ENCODE measurements at regions not wholly inside any gene's neighbourhood (a gene's known extent, or its start where the extent isn't known, plus 50 kb on each side); places are given as distances from the start of the nearest gene placed in this dataset.

DNA sequence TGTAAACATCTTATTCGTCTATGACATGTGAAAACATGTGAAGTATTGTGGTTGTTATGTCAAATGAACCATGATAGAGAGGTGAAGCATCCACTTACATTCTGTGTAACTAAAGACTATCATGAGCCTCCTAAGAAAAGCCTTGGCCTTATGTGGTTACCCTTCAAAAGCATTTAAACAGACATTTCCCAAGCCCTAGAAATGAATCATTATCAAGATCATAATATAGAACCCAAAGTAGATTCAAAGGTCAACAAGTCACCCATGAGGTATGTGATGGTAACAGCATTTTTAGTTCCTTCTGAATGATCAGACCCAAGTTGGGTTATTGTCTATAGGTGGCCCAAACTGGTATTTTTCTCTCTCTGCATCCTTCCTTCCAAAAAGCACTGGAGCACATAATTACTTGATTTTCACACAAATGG, 408.0 kb downstream of the TBL1XR1 start:
- peak; percentile 46 for DNase-seq

DNA sequence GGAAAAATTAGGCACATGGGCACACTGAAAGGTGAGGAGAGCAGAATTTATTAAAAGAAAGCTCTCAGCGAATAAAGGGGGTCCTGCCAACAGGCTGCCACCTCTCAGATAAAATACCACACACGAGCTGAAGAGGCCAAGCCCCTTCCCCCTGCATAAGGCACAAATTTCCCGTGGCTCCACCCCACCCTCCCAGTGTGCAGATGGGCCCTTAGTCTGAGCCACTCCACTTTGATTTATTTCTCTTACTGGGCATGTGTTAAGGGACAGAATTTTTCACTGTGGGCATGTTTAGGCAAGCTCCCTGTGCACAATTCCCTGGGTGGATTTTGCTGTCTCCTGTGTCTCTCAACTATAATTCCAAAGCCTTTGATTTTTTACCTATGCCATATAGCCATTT, 409.8 kb downstream of the TBL1XR1 start:
- DNase-seq = peak; percentile 60

DNA sequence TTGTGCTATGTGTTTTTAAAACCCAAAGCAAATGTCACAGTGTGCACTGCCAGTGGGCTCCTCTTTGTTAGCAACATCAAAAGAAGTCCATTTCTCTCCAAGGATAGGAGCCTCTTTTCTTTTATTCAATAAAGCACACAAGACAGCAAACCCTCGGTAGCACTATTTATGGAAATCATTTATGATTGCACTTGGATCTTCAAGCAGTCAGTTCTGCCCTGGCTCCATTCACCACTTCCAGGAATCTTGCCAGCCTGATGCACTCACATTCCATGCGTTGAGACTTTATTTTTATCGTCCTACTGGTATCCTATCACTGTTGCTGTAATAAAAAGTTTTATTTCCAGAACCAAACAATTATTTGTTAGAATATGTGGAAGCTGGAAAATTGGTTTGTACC, 412.1 kb downstream of the TBL1XR1 start:
- peak; percentile 71 for DNase-seq

DNA sequence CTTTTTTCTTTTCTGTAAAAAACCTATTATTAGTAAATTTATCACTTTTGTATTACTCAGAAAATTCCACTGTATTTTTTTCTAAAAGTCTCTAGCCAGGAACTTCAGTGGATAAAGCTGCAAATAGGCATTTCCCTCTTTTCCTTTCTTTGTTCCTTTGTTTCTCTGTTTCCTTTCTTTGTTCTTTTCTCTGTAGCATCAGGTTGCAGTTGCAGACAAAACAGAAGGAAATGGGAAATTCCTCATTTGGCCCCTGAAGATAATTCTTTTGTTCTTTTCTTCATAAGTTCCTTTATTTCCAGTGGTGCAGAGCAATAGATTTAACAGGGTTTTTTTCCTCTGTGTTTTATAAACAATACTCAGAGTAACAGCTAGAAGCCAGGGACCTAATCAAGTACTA, 416.5 kb downstream of the TBL1XR1 start:
- no peak for DNase-seq

DNA sequence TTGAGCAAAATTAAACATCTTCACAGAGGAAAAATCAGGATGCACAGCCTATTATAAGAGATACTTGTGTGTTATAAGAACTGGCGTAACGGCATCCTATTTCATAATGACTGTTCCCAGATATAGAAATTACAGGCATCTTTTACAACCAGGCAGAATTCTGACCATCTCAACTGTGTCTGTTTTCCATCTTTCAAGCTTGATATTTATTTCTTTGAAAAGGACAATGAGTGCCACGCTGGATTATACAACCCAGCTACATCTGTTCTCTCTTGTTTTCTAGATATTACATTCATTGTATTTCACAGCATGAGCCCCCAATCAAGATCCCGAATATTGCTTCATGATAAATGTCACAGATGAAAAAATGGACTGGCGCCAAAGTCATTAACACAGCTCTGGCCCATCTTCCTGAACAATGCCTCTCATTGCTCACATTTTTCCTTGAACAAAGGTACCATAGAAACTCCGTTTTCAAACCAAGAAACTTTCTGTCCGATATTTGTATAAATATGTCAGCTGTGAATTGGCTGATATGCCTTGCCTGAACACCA, 420.6 kb downstream of the TBL1XR1 start:
- DNase-seq = no peak

DNA sequence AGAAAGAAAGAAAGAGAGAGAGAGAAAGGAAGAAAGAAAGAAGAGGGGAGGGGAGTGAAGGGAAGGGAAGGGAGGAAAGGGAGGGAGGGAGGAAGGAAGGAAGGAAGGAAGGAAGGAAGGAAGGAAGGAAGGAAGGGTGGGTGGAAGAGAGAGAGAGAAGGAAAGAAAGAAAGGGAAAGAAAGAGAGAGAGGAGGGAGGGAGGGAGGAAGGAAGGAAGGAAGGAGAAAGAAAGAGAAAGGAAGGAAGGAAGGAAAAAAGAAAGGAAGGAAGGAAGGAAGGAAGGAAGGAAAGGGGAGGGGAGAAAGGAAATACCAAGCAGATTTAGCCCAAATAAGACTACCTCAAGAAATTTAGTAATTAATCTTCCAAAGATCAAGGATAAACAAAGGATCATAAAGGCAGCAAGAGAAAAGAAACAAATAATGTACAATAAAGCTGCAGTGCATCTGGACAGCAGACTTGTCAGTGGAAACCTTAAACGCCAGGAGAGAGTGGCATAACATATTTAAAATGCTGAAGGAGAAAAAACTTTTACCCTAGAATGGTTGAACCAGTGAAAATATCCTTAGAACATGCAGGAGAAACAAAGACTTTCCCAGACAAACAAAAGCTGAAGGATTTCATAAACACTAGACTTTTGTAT, 427.6 kb downstream of the TBL1XR1 start:
- DNase-seq = no peak

DNA sequence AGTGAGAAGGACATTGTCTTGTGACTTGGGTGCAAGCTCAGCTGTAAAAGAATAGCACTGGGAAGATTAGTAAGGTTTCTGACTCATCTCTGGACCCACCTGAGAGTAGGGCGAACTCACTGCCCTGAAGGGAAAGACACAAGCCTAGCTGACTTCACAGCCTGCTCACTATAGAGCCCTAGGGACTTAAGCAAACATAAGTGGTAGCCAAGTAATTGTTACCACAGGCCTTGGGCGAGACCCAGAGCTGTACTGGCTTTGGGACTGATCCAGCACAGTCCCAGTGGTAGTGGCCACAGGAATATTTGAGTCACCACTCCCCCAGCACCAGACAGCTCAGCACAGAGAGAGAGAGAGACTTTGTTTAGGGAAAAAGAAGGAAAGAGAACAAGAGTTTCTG, 429.9 kb downstream of the TBL1XR1 start:
- DNase-seq = no peak

DNA sequence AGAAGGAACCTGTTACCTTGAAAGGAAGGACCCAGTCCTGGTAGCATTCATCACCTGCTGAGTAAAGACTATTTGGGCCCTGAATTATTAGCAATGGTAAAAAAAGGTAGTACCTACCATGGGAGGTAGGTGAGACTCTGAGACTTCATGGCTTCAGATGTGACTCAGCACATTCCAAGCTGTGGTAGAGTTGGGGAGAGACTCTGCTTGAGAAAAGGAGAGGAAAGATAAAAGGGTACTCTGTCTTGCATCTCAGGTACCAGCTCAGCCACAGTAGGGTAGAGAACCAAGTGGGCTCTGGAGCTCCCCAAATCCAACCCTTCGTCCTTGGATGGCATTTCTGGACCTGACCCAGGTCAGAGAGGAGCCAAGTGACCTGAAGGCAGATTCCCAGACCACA, 430.4 kb downstream of the TBL1XR1 start:
- DNase-seq = no peak

DNA sequence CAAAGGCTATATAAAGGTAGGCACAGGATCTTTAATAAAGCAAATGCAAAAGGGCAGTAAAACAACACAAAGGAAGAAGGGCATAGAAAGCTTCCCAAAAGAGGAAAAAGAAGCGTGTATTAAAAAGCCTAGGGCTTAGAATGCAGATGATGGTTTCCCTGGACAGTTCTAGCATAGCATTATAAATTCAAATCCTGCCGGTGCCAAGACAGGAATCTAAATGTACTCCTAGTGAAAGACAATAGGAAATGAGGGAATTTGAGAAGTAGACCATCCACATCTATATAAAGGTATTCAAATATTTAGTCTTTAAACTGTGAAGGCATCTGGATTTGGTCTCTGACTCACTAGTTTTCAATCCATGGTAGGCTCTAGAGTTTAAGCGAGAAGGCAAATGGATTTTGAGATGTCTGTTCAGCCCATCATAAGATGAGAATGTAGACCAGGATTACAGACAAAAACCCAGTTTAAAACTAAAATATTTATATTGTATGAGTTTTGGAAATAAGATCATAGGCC, 431.8 kb downstream of the TBL1XR1 start:
- no peak for DNase-seq

DNA sequence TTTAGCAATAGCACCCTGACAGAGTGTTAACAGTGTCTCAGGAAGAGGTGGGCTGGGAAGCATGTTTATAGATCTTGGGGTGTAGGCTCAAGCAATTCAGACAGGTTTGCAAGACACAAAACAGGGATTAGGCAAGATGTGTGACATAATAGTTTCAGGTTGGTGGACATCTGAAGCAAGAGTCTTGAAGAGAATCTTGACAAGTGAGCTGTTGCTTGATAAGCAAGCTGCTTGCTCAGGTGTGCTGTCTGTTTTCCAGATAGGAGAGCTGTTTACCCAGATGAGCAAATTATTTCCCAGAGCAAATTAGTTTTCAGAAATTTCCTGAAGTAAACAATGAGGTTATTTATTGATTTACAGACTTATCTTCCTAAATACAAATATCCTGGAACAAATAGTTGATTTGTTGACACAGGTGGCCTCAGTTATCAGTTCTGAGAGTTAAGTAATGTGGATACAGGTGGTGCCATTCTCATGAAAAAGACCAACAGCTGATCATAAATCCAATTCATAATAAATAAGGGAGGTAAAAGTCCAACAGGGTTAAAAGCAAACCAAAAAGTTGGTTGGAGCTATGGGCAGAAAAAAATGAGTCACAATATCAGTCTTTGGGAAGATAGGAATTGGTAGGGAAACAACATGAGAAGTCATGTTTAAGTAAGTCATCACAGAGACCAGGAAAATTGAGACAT, 437.3 kb downstream of the TBL1XR1 start:
- DNase-seq = no peak

DNA sequence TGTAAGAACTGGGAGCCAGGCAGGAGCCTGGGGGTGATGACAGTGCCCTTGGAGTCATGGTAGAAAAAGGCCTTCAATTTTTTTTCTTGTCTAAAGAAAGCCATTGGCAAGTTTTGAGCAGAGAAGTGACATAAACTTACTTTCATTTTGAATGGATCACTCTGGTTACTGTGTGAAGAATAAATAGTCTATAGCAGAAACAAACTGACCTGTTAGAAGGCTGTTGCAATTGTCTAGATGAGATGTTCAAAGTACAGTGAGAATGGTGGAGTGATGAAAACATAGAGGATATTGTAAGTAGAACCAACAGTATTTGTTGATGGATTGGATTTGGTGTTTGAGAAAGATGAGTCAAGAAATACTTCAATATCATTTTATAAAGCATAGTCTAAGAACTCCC, 439.9 kb downstream of the TBL1XR1 start:
- no peak for DNase-seq

DNA sequence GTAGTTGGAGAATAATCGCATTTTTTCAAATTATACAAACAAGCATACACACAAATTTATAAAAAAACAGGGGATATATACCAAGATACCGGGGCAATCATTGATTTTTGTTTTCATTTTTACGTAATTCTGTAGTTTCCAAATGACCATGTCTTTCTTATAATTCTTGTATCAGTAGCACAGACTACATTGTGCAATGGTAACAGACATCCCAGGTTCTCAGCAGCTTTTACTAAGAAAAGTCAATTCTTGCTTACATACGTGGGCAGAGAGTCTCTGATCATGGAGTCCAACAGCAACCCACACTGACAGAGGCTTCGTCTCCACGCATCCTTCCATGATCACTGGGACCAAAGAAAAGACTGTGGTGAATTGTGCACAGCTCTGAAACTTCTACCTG, 441.3 kb downstream of the TBL1XR1 start:
- DNase-seq = no peak

DNA sequence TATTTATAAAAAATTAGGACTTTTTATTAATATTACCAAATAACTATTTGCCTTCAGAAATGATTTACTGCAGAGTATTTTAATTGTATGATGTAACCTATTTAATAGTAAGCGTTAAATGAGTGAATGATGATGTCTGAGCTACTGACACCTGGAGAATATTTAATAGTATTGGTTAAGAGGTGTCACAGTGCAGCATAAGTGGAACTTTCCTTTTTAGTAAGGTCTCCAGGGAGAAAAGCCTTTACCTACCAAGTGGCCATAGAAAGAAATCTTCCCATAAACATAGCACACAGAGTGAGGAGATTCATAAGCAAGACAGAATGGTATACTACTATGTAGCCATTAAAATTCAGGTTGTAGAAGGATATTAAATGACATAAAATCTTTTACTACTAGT, 441.7 kb downstream of the TBL1XR1 start:
- no peak for DNase-seq

DNA sequence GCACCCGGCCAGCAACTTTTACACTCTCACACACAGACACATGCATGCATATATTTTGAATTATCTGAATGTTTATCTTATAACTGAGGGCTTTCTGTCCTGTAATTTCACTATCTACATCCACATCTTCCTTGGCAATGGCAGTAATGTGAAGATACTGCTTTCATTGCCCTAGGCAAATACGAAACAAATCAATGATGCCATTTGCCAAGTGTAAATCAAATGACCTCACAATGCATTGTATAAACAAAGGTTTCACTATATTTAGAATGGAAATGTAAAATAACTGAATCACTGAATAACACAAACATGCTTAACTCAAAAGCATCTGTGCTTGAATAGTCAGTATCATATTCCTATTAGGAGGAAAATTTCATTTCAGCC, 455.6 kb downstream of the TBL1XR1 start:
- DNase-seq = no peak

DNA sequence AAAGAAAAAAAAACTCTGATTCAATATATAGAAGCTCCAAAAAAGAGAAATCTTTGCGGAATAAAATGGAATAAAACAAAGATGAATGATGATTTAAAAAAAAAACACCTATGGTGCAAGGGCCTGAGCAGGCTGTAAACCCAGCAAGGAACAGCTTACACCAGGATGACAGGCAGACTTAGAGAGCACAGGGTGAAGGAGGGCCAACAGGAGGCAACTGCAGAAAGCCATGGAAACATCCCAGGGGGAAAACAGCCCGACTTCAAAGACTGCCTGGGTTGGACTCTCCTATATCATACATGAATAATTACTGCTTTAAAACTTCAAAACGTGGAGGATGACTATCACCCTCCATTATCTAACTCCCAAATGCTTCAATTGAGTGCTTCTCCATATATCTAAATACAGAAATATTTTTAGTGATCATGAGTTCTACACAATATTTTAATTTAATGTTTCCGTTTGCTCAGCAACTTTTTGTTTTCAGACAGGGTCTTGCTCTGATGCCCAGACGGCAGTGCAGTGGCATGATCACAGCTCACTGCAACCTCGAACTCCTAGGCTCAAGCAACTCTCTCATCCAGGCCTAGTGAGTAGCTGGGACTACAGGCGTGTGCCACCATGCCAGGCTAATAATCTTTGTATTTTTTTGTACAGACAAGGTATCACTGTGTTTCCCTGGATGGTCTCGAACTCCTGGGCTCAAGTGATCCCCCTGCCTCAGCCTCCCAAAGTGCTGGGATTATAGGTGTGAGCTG, 456.2 kb downstream of the TBL1XR1 start:
- DNase-seq = no peak

DNA sequence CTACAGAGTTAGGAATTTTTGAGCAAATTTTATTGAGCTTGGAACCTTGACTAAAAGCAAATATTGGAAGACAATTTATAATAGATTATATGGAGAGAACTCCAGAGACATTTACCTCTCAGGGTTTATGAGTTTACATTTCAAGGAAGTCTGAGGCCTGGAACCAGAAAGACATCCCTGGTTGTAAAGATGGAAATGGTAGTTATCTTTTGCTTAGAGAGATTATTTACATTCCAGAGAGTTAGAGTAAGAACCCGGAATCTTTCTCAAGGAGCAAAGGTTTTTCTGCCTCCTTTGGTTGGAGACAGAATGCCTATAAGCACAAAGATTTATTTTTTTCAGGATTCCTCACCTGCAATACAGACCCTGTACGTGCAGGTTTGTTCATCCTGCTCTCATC, 458.1 kb downstream of the TBL1XR1 start:
- DNase-seq = no peak

DNA sequence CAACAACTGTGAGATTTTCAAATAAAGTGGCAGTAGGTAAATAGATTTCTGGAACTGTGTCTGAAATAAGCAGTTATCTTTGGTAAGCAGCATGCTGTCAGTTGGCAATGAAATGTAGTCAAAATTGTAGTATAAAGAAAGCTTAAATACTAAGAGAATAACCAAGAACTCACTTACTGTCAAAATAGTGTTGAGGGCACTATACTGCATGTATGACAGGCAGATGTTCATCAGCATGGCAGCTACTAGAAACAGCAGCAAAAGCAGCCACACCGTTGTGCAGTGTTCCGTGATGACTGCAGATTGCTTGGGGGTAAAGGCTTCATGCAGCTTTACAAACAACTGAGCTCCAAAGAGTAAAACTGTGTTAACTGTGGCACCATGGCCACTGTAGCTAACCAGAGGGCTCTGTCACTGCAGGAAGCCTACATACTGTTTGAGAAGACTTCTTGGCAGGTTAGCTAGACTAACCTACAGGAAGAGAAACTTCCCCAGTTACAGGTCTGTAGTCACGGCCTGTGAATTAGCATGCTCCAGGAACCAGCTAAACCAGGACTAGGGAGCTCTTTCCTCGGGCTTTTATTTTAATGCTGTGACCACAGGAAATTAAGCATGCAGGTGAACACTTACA, 459.7 kb downstream of the TBL1XR1 start:
- DNase-seq = no peak

DNA sequence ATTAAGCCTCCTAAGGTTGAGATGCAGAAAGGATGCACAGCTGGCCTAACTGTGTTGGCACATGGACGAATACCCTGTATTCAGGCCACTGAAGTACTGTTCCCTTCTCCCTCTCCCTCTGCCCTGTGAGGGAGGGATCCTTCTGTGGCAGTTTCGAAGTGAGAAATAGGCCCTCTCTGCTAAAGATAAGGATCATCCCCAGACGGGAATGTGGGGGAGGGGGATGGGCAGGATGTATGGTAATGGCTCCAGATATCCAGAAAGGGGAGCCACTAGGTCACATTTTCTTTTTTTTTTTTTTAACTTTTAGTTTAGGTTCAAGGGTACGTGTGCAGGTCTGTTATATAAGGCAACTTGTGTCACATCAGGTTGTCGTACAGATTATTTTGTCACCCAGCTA, 463.1 kb downstream of the TBL1XR1 start:
- no peak for DNase-seq

DNA sequence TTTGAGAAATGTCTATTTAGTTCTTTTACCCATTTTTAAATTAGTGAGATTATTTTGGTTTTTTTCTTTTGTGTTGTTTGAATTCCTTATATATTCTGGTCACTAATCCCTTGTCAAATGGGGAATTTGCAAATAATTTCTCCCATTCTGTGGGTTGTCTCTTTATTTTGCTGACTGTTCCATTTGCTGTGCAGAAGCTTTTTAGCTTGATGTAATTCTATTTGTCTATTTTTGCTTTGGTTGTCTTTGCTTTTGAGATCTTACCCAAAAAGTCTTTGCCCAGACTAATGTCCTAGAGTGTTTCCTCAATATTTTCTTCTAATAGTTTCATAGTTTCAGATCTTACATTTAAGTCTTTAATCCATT, 472.9 kb downstream of the TBL1XR1 start:
- DNase-seq = no peak

DNA sequence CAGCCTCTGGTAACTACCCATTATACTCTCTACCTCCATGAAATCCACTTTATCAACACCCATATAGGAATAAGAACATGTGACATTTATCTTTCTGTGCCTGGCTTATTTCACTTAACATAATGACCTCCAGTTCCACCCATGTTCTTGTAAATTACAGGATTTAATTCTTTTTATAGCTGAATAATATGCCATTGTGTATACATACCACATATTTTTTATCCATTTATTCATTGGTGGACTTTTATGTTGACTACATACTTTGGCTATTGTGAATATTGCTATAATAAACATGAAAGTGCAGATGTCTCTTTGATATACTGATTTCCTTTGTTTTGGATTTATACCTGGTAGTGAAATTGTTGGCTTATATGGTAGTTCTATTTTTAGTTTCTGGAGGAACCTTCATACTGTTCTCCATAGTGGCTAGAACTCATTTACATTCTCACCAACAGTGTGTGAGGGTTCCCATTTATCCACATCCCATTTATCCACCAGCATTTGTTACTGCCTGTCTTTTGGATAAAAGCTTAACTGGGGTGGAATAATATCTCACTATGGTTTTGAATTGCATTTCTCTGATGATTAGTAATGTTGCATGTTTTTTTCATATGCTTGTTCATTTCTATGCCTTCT, 473.4 kb downstream of the TBL1XR1 start:
- no peak for DNase-seq

DNA sequence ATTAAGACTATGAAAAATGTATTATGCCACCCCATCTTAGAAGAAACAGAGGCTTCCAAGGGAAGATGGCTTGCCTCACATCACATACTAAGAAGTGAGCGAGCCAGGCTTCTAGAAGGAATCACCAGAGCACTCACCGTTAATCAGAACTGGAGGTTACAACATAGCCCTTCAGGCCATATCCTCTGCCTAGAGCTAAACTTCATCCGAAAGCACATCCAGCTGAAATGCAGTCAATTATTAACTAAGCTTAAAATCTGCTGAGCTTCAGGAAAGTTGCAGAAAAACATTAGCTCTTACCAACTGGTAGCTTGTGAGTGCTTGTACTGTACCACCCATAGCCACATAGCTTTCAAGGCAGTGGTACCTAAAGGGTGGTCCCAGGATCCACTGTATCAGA, 483.2 kb downstream of the TBL1XR1 start:
- DNase-seq = no peak

DNA sequence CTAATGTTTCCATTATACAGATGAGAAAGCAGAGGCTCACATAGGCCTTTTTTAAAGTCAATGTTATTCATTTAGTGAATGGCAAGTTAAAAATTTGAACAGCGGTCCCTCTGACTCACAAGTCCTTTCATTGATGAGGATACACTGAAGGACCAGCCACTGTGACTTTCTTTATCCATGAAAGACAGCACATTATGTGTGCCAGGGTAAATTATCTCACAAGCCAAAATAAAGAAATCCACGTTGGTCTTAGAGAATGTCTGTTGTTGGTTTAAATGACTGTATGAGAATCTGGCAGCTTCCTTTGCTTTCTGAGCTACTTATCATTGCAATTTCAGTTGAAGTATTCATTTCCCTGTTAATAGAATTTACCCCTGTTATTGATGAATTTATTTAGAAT, 485.1 kb downstream of the TBL1XR1 start:
- no peak for DNase-seq

DNA sequence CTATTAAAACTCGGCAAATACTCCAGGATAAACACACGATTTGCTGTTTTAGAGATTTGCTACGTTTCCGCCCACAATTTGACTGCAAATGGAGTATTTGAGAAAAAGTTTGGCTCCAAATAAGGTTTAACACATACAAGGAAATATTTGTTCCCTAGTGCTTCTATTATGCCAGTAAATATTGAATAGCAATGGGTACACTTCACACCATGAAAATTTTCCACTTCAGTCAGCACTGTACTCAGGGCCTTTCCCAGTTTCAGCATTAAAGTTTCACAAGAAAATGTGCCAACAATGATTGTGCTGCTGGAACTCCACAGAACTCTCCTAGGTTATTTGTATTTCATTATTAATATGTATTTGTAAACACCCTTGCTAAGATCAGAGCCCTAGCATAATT, 498.0 kb downstream of the TBL1XR1 start:
- no peak for DNase-seq

Data from NCI-H446 treated with DMSO at 0.1 percent for 48 hours (cell line).